GM12878 (cell line): ENCODE measurements at regions not wholly inside any gene's neighbourhood (a gene's known extent, or its start where the extent isn't known, plus 50 kb on each side); places are given as distances from the start of the nearest gene placed in this dataset.

Experiments
- ATAC-seq: fragments of 200-7000 bp; cut with Tn5 transposase; 3 replicates; pipeline ENCODE4 v1.9.1; 2020; ENCODE audit warnings: mild to moderate bottlenecking, moderate library complexity
- BruUV-seq: library from RNA; stranded (reverse); fragments of 400-500 nt; replicated peaks from 2 replicates; lab custom pipeline; 2021; lab: Mats Ljungman, UMichigan
- CTCF ChIA-PET: fragments of 300-600 bp; sonication (Branson Sonifier 250); formaldehyde crosslinking; extraction: SDS; loops from one replicate; lab custom pipeline; 2021; ENCODE audit warnings: inconsistent platforms; lab: Yijun Ruan, JAX
- POLR2A ChIA-PET: fragments of 350-600 bp; formaldehyde crosslinking; extraction: SDS; loops from one replicate; lab custom pipeline; 2021; ENCODE audit warnings: inconsistent platforms; lab: Charles Lee
- RAD21 ChIA-PET: fragments of 300-600 bp; sonication (Branson Sonifier 250); formaldehyde crosslinking; loops from one replicate; lab custom pipeline; 2023; ENCODE audit warnings: antibody characterized with exemption; ENCODE audit not compliant: unreplicated experiment; lab: Charles Lee
- SMC1A ChIA-PET: fragments of 300-600 bp; sonication (Branson Sonifier 250); formaldehyde crosslinking; loops from one replicate; lab custom pipeline; 2023; ENCODE audit not compliant: unreplicated experiment, uncharacterized antibody; lab: Charles Lee
- DNase-seq: peaks from one replicate; pipeline ENCODE4 v3.0.0-alpha.2; 2011; ENCODE audit warnings: low read depth, low spot score
- FAIRE-seq: peaks from 3 replicates; lab custom pipeline; 2011; peaks lifted over from hg19 to GRCh38; lab: Jason Lieb, UNC
- H2AFZ ChIP-seq: 2 replicates; pipeline ENCODE4 v1.6.0; 2011; ENCODE audit warnings: low read depth, low read length, control low read depth; ENCODE audit not compliant: control insufficient read depth
- H3K27ac ChIP-seq: 2 replicates; pipeline ENCODE4 v1.5.1; 2011; ENCODE audit warnings: control low read depth; ENCODE audit not compliant: control insufficient read depth, insufficient read depth
- H3K27me3 ChIP-seq, 2 experiments: replicated peaks in 1 of 2; 2 replicates each; pipeline versions ENCODE4 v1.6.0 to v1.6.1; 2011; ENCODE audit warnings: low read length in 1 of 2; ENCODE audit not compliant: control insufficient read depth in 2 of 2, insufficient read depth in 2 of 2
- H3K36me3 ChIP-seq, 2 experiments: 2 replicates each; pipeline ENCODE4 v1.5.1; 2011; ENCODE audit warnings: low read length in 1 of 2; ENCODE audit not compliant: control insufficient read depth in 2 of 2, insufficient read depth in 2 of 2
- H3K4me1 ChIP-seq: 2 replicates; pipeline ENCODE4 v1.6.1; 2011; ENCODE audit warnings: mild to moderate bottlenecking, low read length, moderate library complexity, mixed read lengths; ENCODE audit not compliant: control insufficient read depth, insufficient read depth
- H3K4me2 ChIP-seq: 2 replicates; pipeline ENCODE4 v1.6.0; 2011; ENCODE audit warnings: control low read depth; ENCODE audit not compliant: control insufficient read depth, insufficient read depth
- H3K4me3 ChIP-seq: fragments of 200-600 bp; sonication (generic); 2 replicates; pipeline ENCODE4 v1.5.1; 2016
- H3K79me2 ChIP-seq: 2 replicates; pipeline ENCODE4 v1.6.0; 2011; ENCODE audit warnings: low read length; ENCODE audit not compliant: control insufficient read depth, insufficient read depth
- H3K9ac ChIP-seq: 2 replicates; pipeline ENCODE4 v1.8.0; 2011; ENCODE audit warnings: low read length, control low read depth, mixed read lengths; ENCODE audit not compliant: control insufficient read depth, insufficient read depth
- H3K9me3 ChIP-seq: replicated peaks from 3 replicates; pipeline ENCODE4 v1.5.1; 2011; ENCODE audit warnings: mild to moderate bottlenecking, low read length; ENCODE audit not compliant: control insufficient read depth, insufficient read depth
- H4K20me1 ChIP-seq: 2 replicates; pipeline ENCODE4 v1.6.0; 2011; ENCODE audit not compliant: control insufficient read depth, insufficient read depth
- ATF2 ChIP-seq: IDR thresholded peaks from 2 replicates; pipeline ENCODE4 v1.6.1; 2012; ENCODE audit warnings: low read length, inconsistent platforms
- BCL3 ChIP-seq: IDR thresholded peaks from 2 replicates; pipeline ENCODE4 v1.6.1; 2011; ENCODE audit warnings: borderline replicate concordance, low read depth, mild to moderate bottlenecking, moderate library complexity, low read length; ENCODE audit not compliant: insufficient read depth, poor library complexity, severe bottlenecking
- CBFB ChIP-seq: IDR thresholded peaks from 2 replicates; pipeline ENCODE4 v1.6.1; 2016; ENCODE audit warnings: antibody characterized with exemption, low read depth
- CREB1 ChIP-seq: IDR thresholded peaks from 2 replicates; pipeline ENCODE4 v1.6.1; 2012; ENCODE audit warnings: low read depth, mild to moderate bottlenecking, inconsistent platforms
- E4F1 ChIP-seq: fragments of 450-650 bp; IDR thresholded peaks from 2 replicates; pipeline ENCODE4 v1.6.1; 2018; ENCODE audit warnings: borderline replicate concordance, mild to moderate bottlenecking; ENCODE audit not compliant: partially characterized antibody
- EZH2 ChIP-seq: IDR thresholded peaks from 2 replicates; pipeline ENCODE4 v1.6.1; 2012; ENCODE audit warnings: low read depth, mild to moderate bottlenecking, control low read depth, inconsistent platforms, low read length, borderline replicate concordance; ENCODE audit not compliant: control insufficient read depth
- MTA2 ChIP-seq: fragments of 450-650 bp; IDR thresholded peaks from 2 replicates; pipeline ENCODE4 v1.6.1; 2016; ENCODE audit warnings: low read depth, mild to moderate bottlenecking, moderate library complexity
- POLR2A ChIP-seq: IDR thresholded peaks from 2 replicates; pipeline ENCODE4 v1.6.1; 2011; ENCODE audit warnings: low read depth, mild to moderate bottlenecking, low read length
- POU2F2 ChIP-seq: IDR thresholded peaks from 3 replicates; pipeline ENCODE4 v1.6.1; 2011; ENCODE audit warnings: low read depth, mild to moderate bottlenecking, low read length, borderline replicate concordance
- WRNIP1 ChIP-seq: IDR thresholded peaks from 2 replicates; pipeline ENCODE4 v1.6.1; 2011; ENCODE audit warnings: low read depth, low read length, improper control_type of control experiment, borderline replicate concordance
- WGBS: methylation state at CpG from one replicate; pipeline ENCODE4 v1.1.6; 2016; ENCODE audit warnings: low lambda C conversion rate; ENCODE audit not compliant: insufficient replicate concordance, insufficient coverage; ENCODE audit errors: missing lambda C conversion rate; 5-methylcytosine and 5-hydroxymethylcytosine counted together
- in situ Hi-C: fragments of 300-500 bp; cut with MboI; formaldehyde crosslinking; loops from 9 replicates; pipeline ENCODE4 v1.14.3; 2018; ENCODE audit warnings: mixed read lengths
- intact Hi-C: fragments of 100-400 bp; cut with micrococcal nuclease; formaldehyde crosslinking; loops from one replicate; pipeline ENCODE4 v1.14.2; 2022; ENCODE audit not compliant: unreplicated experiment

GRCh38 chr12:19951664-19952063, 416.7 kb upstream of the PDE3A start:
- Histone ChIP-seq H3K4me1 (no peaks in the 10 kb centered on the region), H3K27me3 (no peaks in the 10 kb centered on the region), H3K9me3 (no peaks in the 10 kb centered on the region), H3K27ac (no peak overlapping the region), H3K4me3 (no peak overlapping the region), H4K20me1 (no peaks in the 10 kb centered on the region), H3K4me2 (no peak overlapping the region), H3K79me2 (no peaks in the 10 kb centered on the region), H3K36me3 (no peaks in the 10 kb centered on the region), H2AFZ (no peak overlapping the region), H3K9ac (no peak overlapping the region)
- TF ChIP-seq ATF2 = no peak
- no peak for TF ChIP-seq CREB1
- RAD21 ChIA-PET = no interaction called here
- POLR2A ChIA-PET = no interaction called here
- SMC1A ChIA-PET = interaction anchor here (1.0 to 1.5 kb wide), 5 partner anchors 17 to 150 kb away, joined by 3 read pairs; no protein-coding TSS in a partner anchor
- WGBS = 37% methylated on average over 4 of the region's 4 CpGs
- in situ Hi-C loops (no loop called here), intact Hi-C loops (no loop called here)
- CTCF ChIA-PET = interaction anchor here (0.7 kb wide), 3 partner anchors 11 to 58 kb away, joined by 3 to 4 read pairs (median 3); no protein-coding TSS in a partner anchor
- ATAC-seq = no peak
- BruUV-seq = no TSS peak
- no peak for FAIRE-seq
- DNase-seq = no peak

GRCh38 chr12:19953734-19954133, 414.6 kb upstream of the PDE3A start:
- in situ Hi-C loops (no loop called here), intact Hi-C loops (no loop called here)
- no peak for ATAC-seq
- H2AFZ ChIP-seq = no peak overlapping the region
- H3K9me3 ChIP-seq = no peaks in the 10 kb centered on the region
- H3K9ac ChIP-seq = no peak overlapping the region
- H3K4me2 ChIP-seq = no peak overlapping the region
- no peaks in the 10 kb centered on the region for H4K20me1 ChIP-seq
- no peak overlapping the region for H3K27ac ChIP-seq
- no TSS peak for BruUV-seq
- ChIA-PET RAD21 (no interaction called here), CTCF (no interaction called here), POLR2A (interaction anchor here (0.6 kb wide), 1 partner anchor 1692 kb away, joined by 3 read pairs; no protein-coding TSS in a partner anchor), SMC1A (interaction anchor here (1.6 kb wide), 1 partner anchor 21 kb away, joined by 4 read pairs; no protein-coding TSS in a partner anchor)
- DNase-seq = no peak
- no peaks in the 10 kb centered on the region for H3K79me2 ChIP-seq
- no peaks in the 10 kb centered on the region for H3K27me3 ChIP-seq
- H3K4me1 ChIP-seq = no peaks in the 10 kb centered on the region
- no peak overlapping the region for H3K4me3 ChIP-seq
- 93% methylated on average over 1 of the region's 1 CpG for WGBS
- FAIRE-seq = no peak
- no peaks in the 10 kb centered on the region for H3K36me3 ChIP-seq
- no peak for TF ChIP-seq POLR2A
- no peak for TF ChIP-seq POU2F2
- TF ChIP-seq MTA2 = no peak
- no peak for TF ChIP-seq WRNIP1
- no peak for TF ChIP-seq EZH2
- TF ChIP-seq BCL3 = no peak
- no peak for TF ChIP-seq E4F1
- TF ChIP-seq CBFB = no peak
